ENCODE measurements at regions not wholly inside any gene's neighbourhood (a gene's known extent, or its start where the extent isn't known, plus 50 kb on each side); places are given as distances from the start of the nearest gene placed in this dataset.

- TF ChIP-seq CHD2 (IDR thresholded peaks at IDR 0.05; ENCODE audit: low read length, partially characterized antibody) (no peak), GATA2 (CRISPR knock-in tag; IDR thresholded peaks at IDR 0.05) (no peak)
- TF ChIP-seq, protein P1, sequence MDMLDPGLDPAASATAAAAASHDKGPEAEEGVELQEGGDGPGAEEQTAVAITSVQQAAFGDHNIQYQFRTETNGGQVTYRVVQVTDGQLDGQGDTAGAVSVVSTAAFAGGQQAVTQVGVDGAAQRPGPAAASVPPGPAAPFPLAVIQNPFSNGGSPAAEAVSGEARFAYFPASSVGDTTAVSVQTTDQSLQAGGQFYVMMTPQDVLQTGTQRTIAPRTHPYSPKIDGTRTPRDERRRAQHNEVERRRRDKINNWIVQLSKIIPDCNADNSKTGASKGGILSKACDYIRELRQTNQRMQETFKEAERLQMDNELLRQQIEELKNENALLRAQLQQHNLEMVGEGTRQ (IDR thresholded peaks at IDR 0.05; ENCODE audit: borderline replicate concordance, low read depth, low read length) = no peak
These were observed 73.9 kb upstream of the OLIG3 start (continued) for GRCh38 chr6:137568067-137568466.

- no peak overlapping the region for H3K4me2 ChIP-seq
These were observed 76.2 kb upstream of the OLIG3 start for GRCh38 chr6:137570393-137570792.

More at GRCh38 chr6:137570393-137570792, 76.2 kb upstream of the OLIG3 start:
- Histone ChIP-seq H3K9me2 (no peaks in the 10 kb centered on the region), H4K20me1 (ENCODE audit: insufficient read depth) (no peaks in the 10 kb centered on the region), H3K27ac (ENCODE audit: low read depth in 2 of 2, low read length in 1 of 2) (no peak overlapping the region), H2AFZ (ENCODE audit: low read depth) (no peak overlapping the region), H3K36me3 (replicated peaks in 1 of 2; ENCODE audit: control insufficient read depth in 1 of 2, insufficient read depth in 2 of 2, low read length in 1 of 2) (no peaks in the 10 kb centered on the region), H3K4me1 (ENCODE audit: control insufficient read depth in 1 of 2, insufficient read depth in 2 of 2, low read depth in 1 of 2, low read length in 1 of 2) (no peaks in the 10 kb centered on the region), H3K4me3 (ENCODE audit: low read depth in 2 of 2, low read length in 1 of 2) (no peak overlapping the region), H3F3A (replicated peaks; ENCODE audit: insufficient read depth) (no peaks in the 10 kb centered on the region), H3K9ac (no peak overlapping the region), H3K27me3 (ENCODE audit: insufficient read depth) (no peaks in the 10 kb centered on the region), H3K79me2 (ENCODE audit: insufficient read depth) (no peaks in the 10 kb centered on the region), H3K9me3 (no peaks in the 10 kb centered on the region)
- CTCF ChIA-PET = interaction anchor here (0.6 to 1.0 kb wide), 5 partner anchors 12 to 476 kb away, joined by 3 read pairs; no protein-coding TSS in a partner anchor
- TF ChIP-seq YY1 (IDR thresholded peaks at IDR 0.05; ENCODE audit: low read depth) (no peak), FOXJ3 (CRISPR knock-in tag; IDR thresholded peaks at IDR 0.05) (no peak), TEAD4 (IDR thresholded peaks at IDR 0.05; ENCODE audit: borderline replicate concordance, insufficient read depth) (no peak), RFX5 (IDR thresholded peaks at IDR 0.05; ENCODE audit: low read length) (no peak), NRF1 (IDR thresholded peaks at IDR 0.05; ENCODE audit: low read depth, low read length) (no peak), TAF1 (IDR thresholded peaks at IDR 0.05; ENCODE audit: borderline replicate concordance, low read depth, low read length) (no peak), POLR2AphosphoS5 (IDR thresholded peaks at IDR 0.05; ENCODE audit: low read depth, low read length) (no peak), NFIC (IDR thresholded peaks at IDR 0.05; ENCODE audit: borderline replicate concordance) (no peak), GABPA (IDR thresholded peaks at IDR 0.05; ENCODE audit: low read depth) (no peak)
- TF ChIP-seq, protein P2, sequence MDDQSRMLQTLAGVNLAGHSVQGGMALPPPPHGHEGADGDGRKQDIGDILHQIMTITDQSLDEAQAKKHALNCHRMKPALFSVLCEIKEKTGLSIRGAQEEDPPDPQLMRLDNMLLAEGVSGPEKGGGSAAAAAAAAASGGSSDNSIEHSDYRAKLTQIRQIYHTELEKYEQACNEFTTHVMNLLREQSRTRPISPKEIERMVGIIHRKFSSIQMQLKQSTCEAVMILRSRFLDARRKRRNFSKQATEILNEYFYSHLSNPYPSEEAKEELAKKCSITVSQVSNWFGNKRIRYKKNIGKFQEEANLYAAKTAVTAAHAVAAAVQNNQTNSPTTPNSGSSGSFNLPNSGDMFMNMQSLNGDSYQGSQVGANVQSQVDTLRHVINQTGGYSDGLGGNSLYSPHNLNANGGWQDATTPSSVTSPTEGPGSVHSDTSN (IDR thresholded peaks at IDR 0.05) = no peak
- TF ChIP-seq, protein P3, sequence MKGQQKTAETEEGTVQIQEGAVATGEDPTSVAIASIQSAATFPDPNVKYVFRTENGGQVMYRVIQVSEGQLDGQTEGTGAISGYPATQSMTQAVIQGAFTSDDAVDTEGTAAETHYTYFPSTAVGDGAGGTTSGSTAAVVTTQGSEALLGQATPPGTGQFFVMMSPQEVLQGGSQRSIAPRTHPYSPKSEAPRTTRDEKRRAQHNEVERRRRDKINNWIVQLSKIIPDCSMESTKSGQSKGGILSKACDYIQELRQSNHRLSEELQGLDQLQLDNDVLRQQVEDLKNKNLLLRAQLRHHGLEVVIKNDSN (IDR thresholded peaks at IDR 0.05; ENCODE audit: borderline replicate concordance, low read depth) = no peak
- TF ChIP-seq, protein P4, sequence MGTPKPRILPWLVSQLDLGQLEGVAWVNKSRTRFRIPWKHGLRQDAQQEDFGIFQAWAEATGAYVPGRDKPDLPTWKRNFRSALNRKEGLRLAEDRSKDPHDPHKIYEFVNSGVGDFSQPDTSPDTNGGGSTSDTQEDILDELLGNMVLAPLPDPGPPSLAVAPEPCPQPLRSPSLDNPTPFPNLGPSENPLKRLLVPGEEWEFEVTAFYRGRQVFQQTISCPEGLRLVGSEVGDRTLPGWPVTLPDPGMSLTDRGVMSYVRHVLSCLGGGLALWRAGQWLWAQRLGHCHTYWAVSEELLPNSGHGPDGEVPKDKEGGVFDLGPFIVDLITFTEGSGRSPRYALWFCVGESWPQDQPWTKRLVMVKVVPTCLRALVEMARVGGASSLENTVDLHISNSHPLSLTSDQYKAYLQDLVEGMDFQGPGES (IDR thresholded peaks at IDR 0.05; ENCODE audit: low read depth, low read length) = no peak
- TF ChIP-seq, protein P5, sequence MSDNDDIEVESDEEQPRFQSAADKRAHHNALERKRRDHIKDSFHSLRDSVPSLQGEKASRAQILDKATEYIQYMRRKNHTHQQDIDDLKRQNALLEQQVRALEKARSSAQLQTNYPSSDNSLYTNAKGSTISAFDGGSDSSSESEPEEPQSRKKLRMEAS (IDR thresholded peaks at IDR 0.05; ENCODE audit: low read depth) = no peak
- DNase-seq = no peak
- WGBS (ENCODE audit: low lambda C conversion rate) = 2% methylated on average over 8 of the region's 8 CpGs
- POLR2A ChIA-PET = no interaction called here

Measured in SK-N-SH (cell line).